PFSK-1 (cell line): ENCODE measurements at regions not wholly inside any gene's neighbourhood (a gene's known extent, or its start where the extent isn't known, plus 50 kb on each side); places are given as distances from the start of the nearest gene placed in this dataset.

Experiments used
- POLR2AphosphoS5 ChIP-seq: IDR thresholded peaks from 2 replicates; pipeline ENCODE4 v1.6.1; 2012; ENCODE audit warnings: low read depth, mild to moderate bottlenecking, control low read depth, low read length, moderate library complexity
- TF ChIP-seq, protein P1 (sequence below), 2 experiments: IDR thresholded peaks; 2 replicates each; pipeline versions ENCODE4 v1.6.1 to v1.8.0; 2011 to 2012; ENCODE audit warnings: low read depth in 2 of 2, low read length in 2 of 2, control low read depth in 1 of 2, inconsistent platforms in 1 of 2, mild to moderate bottlenecking in 1 of 2, moderate library complexity in 1 of 2; ENCODE audit not compliant: insufficient read depth in 1 of 2

DNA sequence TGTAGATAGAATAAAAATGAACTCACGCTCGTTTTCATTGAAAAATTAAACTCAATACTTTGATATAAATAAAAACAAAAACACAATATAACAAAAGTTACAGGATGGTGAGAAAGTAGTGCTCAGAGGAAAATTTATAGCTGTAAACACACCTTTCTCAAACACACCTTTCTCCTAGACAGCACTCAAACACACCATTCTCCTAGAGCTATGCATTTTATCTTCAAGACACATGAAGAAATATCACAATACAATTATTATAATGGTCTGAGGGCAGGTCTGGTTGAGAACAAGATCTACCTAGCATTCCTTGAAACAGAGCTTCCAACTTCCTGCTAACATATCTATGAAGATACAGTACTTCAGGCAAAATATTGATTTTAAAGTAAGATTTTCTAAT lies 183.4 kb upstream of the NBEA start:
- TF ChIP-seq POLR2AphosphoS5: no peak
- TF ChIP-seq, protein P1, sequence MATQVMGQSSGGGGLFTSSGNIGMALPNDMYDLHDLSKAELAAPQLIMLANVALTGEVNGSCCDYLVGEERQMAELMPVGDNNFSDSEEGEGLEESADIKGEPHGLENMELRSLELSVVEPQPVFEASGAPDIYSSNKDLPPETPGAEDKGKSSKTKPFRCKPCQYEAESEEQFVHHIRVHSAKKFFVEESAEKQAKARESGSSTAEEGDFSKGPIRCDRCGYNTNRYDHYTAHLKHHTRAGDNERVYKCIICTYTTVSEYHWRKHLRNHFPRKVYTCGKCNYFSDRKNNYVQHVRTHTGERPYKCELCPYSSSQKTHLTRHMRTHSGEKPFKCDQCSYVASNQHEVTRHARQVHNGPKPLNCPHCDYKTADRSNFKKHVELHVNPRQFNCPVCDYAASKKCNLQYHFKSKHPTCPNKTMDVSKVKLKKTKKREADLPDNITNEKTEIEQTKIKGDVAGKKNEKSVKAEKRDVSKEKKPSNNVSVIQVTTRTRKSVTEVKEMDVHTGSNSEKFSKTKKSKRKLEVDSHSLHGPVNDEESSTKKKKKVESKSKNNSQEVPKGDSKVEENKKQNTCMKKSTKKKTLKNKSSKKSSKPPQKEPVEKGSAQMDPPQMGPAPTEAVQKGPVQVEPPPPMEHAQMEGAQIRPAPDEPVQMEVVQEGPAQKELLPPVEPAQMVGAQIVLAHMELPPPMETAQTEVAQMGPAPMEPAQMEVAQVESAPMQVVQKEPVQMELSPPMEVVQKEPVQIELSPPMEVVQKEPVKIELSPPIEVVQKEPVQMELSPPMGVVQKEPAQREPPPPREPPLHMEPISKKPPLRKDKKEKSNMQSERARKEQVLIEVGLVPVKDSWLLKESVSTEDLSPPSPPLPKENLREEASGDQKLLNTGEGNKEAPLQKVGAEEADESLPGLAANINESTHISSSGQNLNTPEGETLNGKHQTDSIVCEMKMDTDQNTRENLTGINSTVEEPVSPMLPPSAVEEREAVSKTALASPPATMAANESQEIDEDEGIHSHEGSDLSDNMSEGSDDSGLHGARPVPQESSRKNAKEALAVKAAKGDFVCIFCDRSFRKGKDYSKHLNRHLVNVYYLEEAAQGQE (IDR thresholded peaks at IDR 0.05; ENCODE audit: insufficient read depth in 1 of 2, low read depth in 2 of 2, low read length in 2 of 2): no peak
